ENCODE measurements at regions not wholly inside any gene's neighbourhood (a gene's known extent, or its start where the extent isn't known, plus 50 kb on each side); places are given as distances from the start of the nearest gene placed in this dataset.
"Not testable (repeated sequence)": the region's sequence is repeated elsewhere in the genome, so short reads cannot be mapped to it uniquely, and the experiment has no call there.

GRCh38 chr1:90811444-90811950, 94.4 kb upstream of the BARHL2 start:
- TF ChIP-seq, protein P1, sequence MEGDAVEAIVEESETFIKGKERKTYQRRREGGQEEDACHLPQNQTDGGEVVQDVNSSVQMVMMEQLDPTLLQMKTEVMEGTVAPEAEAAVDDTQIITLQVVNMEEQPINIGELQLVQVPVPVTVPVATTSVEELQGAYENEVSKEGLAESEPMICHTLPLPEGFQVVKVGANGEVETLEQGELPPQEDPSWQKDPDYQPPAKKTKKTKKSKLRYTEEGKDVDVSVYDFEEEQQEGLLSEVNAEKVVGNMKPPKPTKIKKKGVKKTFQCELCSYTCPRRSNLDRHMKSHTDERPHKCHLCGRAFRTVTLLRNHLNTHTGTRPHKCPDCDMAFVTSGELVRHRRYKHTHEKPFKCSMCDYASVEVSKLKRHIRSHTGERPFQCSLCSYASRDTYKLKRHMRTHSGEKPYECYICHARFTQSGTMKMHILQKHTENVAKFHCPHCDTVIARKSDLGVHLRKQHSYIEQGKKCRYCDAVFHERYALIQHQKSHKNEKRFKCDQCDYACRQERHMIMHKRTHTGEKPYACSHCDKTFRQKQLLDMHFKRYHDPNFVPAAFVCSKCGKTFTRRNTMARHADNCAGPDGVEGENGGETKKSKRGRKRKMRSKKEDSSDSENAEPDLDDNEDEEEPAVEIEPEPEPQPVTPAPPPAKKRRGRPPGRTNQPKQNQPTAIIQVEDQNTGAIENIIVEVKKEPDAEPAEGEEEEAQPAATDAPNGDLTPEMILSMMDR (IDR thresholded peaks at IDR 0.05) = not testable (repeated sequence)
- TF ChIP-seq SIN3A (IDR thresholded peaks at IDR 0.05; ENCODE audit: borderline replicate concordance, insufficient read depth, low read depth, low read length) = not testable (repeated sequence)
